GM21423 (cell line): ENCODE measurements at regions not wholly inside any gene's neighbourhood (a gene's known extent, or its start where the extent isn't known, plus 50 kb on each side); places are given as distances from the start of the nearest gene placed in this dataset.
"Not testable (repeated sequence)": the region's sequence is repeated elsewhere in the genome, so short reads cannot be mapped to it uniquely, and the experiment has no call there.

Experiments used
- ATAC-seq: cut with Tn5 transposase; IDR thresholded peaks from one replicate; pipeline ENCODE4 v1.9.1; 2021; ENCODE audit warnings: mild to moderate bottlenecking, moderate library complexity; ENCODE audit not compliant: unreplicated experiment

DNA sequence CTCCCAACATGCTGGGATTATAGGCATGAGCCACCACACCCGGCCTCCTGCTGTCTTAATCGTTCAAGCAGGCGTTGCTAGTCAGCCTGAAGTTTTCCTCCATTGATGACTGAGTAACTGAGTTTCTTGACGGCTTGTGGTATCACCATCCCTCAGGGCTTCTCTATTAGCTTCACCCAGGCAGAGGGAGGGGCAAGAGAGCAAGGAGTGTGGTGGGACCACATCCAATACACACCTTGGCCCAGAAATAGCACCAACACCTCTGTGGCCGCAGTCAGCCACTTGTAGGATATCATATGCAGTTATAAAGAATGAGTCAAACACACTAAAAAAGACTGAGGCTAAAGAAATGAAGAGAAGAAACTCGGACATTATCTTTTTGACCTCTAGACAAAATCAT, 1009.4 kb upstream of the CELF4 start:
- no peak for ATAC-seq

DNA sequence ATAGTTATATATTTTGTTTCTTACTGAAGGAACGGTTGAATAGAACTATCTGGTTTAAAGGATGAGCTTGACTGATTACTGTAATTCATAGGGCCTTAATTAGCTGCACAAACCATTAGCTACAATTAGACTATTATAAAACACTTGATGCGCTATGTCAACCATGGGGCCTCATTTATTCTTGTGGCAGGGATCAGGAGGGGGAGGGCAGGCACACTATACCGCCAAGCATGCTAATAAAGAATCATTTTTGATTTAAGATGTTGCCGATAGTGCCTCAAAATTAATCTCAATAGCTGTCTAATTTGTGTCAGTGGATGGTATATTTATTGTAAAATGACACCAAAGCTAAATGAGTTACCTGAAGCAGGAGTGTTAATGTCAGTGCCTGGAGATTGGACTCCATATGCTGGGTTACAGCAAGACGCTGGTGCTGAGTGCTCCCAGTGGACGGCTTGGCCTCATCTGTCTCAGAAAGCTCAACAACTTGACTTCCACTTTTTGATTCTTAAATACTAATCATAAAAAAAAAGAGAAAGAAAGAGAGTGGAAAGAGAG, 1007.0 kb upstream of the CELF4 start:
- no peak for ATAC-seq

DNA sequence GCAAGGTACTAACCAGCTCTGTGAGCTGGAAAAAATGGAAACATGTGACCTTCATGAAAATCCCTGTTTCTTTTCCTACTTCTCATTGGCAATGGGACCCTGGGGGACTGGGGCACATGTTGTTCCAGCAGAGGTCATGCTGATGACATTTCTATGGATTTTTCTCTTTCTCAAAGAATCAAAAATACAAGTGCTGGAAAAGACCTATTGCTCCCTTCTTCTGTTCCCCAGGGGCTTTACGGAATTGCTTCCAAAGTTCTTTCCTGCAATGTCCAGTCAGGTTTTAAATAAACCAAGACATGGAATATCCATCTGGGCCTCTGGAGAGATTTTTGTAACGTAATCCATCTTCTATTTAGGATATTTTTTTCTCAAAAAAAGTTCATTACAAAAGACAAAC, 1006.1 kb upstream of the CELF4 start:
- ATAC-seq = no peak

DNA sequence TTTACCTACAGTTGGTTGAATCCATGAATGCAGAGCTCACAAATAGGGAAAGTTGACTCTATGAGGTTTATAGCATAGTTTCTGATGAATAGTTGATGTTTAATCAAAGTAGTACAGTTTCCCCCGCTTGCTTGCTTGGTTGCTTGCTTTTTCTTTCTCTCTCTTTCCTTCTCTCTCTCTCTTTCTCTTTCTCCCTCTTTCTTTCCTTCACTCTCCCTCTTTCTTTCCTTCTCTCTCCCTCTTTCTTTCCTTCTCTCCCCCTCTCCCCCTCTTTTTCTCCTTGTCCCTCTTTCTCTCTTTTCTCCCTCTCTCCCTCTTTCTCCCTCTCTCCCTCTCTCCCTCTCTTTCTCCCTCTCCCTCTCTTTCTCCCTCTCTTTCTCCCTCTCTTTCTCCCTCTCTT, 999.9 kb upstream of the CELF4 start:
- no peak for ATAC-seq

DNA sequence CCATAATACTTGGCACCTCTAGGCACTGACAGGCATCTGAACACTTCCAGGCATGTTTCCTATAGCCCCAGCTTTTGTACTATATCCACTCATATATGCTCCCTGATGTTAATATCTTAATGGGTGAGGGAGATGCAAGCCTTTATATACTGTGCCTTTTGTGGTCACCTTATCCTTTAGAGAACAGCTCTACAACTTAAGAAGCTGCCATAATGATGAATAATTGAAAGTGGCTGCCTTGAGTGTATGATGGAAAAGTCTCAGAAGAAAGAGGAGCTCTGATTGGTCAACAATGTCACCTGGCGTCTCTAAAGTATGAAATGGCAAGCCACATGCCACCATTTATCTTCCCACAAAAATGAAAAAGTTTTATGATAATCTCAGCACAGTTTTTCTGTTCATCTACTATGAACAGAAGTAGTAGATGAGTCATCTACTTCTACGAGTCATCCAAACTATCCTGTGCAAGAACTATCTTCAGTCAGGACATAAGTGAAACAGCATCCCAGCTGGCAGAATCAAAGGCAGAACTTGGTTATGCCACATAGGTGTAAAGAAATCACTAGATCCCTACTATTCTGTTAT, 997.9 kb upstream of the CELF4 start:
- no peak for ATAC-seq

DNA sequence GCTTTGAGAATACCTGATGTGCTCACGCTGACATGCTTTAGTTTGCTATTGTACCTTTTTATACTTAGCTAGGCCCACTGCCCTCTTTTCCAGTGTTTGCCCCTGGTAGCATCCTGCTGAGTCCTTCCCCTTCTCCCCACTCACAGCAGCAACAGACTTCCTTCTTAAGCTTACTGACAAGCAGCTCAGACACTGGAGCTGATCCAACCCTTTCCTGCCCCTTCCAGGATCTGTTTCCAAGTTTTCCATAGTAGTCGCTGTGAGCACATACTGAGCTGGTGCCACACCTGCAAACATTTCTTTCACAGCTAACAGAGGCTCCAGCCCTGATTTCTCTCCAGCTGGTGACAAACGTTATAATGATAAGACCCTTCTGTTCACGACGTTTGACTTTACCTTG, 991.4 kb upstream of the CELF4 start:
- no peak for ATAC-seq

DNA sequence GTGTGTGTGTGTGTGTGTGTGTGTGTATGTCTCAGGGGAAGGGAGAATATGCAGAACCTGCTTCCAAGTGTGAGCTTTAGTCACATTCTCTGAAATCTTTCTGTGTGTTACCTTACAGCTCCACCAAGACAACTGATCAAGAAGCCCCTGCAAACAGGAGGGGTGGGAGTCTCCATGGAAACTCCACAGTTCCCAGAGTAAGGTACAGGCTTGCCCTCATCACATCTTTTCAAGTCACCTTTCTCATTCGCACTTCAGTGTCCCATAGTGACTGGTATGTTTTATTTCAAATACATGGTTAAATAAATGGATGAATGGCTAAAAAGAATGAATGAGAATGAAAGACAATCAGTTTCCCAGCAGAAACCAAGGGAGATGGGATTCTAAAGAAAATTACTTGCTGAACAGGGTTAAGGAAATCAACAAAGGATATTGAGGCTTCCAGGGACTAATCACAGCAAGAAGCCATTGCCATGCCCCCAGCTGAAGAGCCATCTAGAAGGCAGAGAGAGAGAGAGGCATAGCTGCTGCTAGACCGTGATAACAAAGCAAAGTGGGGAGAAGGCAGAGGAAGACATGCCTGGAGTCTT, 987.2 kb upstream of the CELF4 start:
- ATAC-seq = no peak

DNA sequence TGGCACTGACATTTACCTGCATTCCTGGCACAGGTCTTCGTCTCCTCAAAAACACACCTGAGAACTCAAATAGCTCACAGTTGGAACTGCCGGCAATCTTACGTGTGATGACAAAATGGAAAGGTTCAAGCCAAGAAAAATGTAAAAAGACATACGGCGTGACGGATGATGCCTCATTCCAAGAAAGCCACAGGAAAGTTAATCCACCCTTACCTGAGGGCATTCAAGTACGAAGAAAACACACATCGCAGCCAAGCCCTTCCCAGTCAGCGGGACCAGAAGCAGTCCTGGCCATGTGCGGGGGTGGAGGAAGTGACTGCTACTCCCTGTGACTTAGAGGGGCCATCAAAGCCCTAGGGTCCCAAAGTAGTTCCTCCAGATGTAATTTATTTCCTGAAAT, 986.3 kb upstream of the CELF4 start:
- no peak for ATAC-seq

DNA sequence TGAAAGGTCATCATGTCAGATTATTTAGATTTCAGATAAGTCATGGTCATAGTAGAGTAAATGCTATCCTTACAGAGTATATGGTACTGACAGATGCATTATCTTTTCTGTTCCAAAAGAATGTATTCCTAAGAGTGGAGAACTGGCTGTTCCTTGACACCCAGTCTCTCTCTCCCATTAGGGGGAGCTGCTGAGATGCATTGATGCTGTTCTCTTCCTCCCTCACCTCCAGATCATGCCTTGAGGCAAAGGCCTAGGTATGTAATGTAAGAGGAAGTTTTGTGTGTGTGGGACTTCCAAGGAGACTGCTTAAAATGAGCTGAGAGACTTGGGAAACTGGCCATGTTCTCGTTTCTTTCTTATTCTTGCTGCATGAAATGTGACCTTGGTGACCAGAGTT, 979.5 kb upstream of the CELF4 start:
- ATAC-seq = no peak

DNA sequence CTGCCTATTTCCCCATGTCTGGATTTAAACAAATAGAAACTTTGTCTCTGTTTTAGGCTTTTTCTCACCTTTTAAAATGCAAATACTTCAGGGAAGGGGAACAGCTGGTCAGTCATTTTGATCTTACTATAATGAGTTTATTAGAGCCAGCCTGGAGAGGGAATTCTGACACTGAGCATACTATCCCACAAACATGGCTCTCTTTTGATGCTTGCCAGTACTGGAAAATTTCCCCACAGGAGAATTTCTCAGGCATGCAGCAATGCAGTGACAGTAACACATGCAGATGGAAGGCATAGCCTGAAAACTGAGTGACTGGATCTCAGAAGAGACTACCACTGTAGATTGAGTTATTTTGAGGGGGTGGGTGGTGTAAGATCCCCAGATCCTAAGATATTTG, 974.3 kb upstream of the CELF4 start:
- ATAC-seq = no peak

DNA sequence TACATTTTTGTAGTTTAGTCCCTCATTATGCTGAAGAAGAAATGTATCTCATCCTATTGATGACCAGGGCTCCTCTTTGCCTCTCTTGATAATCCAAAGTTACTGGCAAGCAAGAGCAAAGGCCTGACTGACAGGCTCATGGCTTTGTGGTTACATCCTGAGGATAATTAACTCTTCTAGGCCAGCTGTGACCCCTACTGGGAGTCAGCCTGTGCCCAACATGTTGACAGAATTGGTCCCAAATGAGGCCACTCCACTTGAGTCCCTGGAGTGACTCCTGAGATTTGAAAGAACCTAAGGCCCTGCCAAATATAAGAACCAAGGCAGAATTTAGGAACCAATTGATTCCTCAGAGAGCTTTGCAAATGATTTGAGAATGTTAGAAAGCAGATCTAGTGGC, 973.8 kb upstream of the CELF4 start:
- ATAC-seq = no peak

DNA sequence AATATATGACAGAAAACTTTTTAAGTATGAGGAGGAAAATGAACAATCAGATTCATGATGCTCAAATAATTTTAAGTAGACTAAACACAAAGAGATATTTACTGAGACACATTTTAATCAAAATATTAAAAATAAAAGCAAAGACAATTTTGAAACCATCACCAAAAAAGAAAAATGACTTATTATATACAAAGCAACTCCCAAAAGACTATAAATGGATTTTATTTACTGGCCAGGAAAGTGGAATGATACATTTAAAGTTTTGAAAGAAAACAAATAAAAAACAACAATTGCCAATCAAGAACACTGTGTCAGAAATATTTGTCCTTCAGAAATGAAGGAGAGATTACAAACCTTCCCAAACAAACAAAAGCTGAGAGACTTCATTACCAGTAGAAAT, 968.5 kb upstream of the CELF4 start:
- no peak for ATAC-seq

DNA sequence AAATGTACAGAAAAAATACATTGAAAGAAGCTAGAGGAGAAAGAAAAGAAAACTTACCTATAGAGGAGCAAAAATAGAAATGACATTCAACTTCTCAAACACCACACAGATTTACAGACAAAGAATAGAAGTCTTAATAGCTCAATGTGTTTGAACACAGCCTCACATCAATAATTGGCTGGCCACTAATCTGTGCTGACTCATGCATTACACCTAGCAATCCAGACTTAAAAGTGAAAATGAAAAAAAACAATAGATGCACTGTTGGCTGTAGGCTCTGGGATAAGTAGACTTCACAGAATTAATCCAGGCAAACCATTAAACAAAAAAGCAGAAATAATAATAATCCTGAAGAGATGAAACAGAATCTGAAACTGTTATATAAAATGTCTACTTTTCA, 961.3 kb upstream of the CELF4 start:
- ATAC-seq = no peak

DNA sequence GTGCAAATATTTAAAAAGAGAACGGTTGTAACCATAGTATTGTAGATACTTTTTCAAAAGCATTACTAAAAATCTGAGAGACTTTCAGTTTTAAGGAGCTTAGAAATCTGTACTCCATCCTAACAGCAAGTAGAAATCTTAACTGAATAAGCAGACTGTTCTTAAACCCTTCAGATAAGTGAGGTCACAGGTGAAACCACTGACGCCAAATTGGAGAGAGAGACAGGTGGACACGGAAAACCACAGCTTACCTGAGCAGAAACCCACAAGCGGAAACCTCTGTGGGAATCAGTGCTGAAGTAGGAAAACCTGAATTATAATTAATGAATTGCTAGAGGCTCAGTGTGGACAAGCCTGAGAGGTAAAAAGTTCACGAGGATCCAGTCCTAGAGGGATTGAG, 959.4 kb upstream of the CELF4 start:
- no peak for ATAC-seq

DNA sequence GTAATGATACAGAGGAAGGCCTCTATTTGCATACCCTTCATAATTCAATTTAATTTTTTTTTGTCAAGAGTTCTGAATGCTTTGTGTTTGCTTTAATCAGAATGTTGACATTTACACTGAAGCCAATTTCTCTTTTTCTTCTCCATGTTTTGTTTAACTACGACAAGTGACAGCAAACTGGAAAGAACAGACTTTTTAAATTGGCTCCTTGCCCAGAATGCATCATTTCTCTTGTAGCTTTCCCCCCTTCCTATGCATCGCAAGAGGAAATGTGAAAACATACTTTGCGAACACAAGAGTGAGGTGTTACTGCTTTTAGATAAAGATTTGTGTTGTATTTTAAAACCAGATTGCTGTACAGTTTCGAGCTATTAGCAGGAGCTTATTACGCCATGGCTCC, 955.2 kb upstream of the CELF4 start:
- no peak for ATAC-seq

DNA sequence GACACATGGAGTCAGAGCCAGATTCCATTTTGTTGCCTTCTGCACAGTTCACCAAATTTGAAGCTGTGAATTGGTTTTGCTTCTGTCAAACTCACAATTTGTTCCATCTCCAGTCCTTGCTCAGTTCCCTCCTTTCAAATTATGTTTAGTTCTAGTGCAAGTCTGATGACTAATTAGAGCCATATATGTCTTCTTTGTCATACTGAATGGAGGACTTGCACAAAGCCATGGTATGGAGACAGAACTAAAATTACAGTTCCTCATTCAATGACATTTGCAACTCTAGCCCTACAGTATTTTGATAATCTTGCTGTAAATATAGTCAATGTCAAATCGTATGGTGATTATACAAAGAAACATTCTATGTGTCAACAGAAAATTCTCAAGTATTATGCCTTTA, 936.9 kb upstream of the CELF4 start:
- no peak for ATAC-seq

DNA sequence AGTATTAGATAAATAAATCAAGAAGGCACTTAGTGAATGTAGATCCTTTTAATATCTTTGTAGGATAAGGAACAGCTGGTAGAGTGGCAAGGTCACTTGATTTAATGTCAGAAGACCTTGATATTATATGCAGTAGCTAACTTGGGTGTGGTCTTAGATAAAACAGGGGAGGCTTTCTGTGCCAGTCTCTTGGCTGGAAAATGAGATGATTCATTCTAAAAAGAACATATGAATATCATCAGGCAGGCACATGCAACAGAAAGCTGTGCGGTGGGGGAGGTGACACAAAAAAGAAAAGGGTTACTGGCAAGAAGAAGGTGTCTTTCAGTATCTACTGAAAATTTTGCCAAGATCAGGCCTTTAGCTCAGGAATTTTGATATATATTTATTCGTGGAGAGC, 931.7 kb upstream of the CELF4 start:
- no peak for ATAC-seq

DNA sequence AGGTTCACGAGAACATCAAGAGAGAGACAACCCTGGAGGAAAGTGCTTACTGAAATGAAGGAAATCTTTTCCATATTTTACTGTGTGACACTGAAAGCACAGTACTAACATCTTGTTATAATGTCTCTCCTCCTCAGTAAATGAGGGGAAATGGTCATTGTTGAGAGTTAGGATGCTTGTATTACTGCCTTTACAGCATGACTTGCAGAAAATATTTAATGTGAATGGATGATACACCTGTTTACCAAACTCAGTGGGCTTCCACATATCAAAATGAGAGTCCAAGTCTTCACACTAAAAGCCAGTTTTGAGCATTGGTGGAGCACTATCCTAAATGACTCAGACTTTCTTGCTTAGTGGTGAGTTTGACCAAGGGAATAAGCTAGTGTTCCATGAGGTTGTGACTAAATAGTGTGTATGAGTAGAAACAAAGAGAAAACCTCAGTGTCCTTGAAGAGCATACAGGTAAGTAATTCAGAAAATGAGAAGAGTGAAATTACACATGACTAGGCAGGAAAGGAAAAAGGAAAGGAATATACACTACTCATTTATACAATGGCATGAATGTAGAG, 930.7 kb upstream of the CELF4 start:
- ATAC-seq = no peak

DNA sequence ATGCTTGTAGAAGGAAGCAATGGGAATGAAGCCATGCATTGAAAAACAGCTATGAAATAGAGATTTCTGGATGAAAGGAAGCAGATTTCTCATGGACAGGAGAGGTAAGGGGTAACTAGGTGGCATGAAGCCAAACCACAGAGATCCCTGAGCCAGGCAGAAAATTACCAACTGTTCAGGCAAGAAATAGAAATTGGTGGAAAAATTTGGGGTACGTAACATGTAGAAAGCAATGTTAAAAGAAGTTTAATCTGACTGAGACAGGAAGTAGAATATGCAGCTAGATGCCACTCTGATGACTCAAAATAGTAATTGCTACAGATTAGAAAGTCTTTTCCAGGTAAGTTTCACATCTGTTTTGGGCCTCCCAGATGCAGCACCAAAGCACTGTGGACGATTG, 928.5 kb upstream of the CELF4 start:
- ATAC-seq = no peak

DNA sequence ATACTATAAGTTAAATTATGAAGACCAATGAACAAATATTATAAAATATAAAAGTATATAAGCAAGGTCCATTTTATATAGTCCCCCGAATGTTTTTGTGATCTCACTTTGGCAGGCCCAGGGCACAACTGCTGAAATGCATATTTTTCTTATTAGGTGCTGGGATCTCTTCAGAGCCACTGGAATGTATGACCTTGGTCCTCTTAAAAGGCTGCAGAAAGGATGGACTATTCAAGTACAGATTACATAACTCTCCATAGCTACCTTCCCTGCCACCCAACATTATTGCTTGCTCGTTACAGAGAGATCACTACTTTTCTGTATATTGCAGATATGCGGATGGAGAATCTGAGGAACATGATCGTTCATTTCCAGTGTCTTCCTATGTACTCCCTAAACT, 925.6 kb upstream of the CELF4 start:
- ATAC-seq = no peak

DNA sequence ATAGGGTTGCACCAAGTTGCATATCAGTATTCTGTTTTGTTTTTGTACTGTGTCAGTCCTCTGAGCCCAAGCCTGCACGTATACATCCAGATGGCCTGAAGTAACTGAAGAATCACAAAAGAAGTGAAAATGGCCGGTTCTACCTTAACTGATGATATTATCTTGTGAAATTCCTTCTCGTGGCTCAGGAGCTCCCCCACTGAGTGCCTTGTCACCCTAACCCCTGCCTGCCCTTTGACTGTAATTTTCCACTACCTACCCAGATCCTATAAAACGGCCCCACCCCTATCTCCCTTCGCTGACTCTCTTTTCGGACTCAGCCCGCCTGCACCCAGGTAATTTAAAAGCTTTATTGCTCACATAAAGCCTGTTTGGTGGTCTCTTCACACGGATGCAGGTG, 924.1 kb upstream of the CELF4 start:
- not testable (repeated sequence) for ATAC-seq

DNA sequence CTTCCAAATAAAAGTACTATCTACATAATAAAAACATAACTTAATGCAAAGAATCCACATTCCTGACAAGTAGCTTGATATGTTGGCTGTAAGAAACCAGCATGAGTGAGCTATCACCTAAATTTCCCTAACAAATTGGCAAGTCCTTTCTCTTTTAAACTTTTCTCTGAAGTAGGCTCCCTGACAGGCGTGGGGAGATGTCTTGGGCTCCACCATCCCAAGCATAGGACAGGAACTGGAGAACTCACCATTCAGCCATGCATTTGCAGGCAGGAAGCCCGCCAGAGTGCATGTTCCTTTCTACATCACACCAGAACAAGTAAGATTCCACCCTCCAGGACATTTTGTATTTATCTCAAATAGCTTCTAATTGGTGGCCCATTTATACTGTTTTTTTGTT, 921.9 kb upstream of the CELF4 start:
- ATAC-seq = no peak

DNA sequence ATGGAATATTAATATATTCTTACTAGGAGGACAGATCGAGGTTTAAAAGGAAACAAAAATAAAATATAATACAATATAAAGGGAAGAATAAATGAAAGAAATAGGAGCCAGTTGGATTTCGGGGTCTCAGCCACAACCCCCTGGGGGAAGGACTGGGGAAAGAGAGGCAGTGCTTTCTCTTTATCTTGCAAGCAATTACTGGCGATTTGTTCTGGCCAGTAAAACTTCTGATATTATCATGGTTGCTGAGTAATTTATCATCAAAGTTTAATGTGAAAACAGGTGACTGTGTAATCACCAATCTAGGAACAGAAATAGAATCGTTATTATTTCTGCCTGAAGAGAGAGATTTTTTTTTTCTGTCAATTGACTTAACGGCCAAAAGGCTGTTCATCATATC, 917.7 kb upstream of the CELF4 start:
- no peak for ATAC-seq
